Upper lobe of right lung (tissue), 1 donor: ENCODE measurements at regions not wholly inside any gene's neighbourhood (a gene's known extent, or its start where the extent isn't known, plus 50 kb on each side); places are given as distances from the start of the nearest gene placed in this dataset.

Experiments used
- ATAC-seq: fragments of 200-7000 bp; cut with Tn5 transposase; one replicate; pipeline ENCODE4 v1.9.1; 2020; ENCODE audit warnings: mild to moderate bottlenecking, moderate library complexity
- DNase-seq: peaks from one replicate; pipeline ENCODE4 v3.0.0-alpha.2; 2020
- H3K27ac ChIP-seq: fragments of 200-600 bp; one replicate; pipeline ENCODE4 v1.8.0; 2022
- H3K27me3 ChIP-seq: fragments of 200-600 bp; one replicate; pipeline ENCODE4 v1.8.0; 2022; ENCODE audit warnings: mild to moderate bottlenecking
- H3K36me3 ChIP-seq: fragments of 200-600 bp; one replicate; pipeline ENCODE4 v1.8.0; 2022
- H3K4me1 ChIP-seq: fragments of 200-600 bp; one replicate; pipeline ENCODE4 v1.8.0; 2022
- H3K4me3 ChIP-seq: fragments of 200-600 bp; one replicate; pipeline ENCODE4 v1.8.0; 2022; ENCODE audit warnings: mild to moderate bottlenecking
- H3K9me3 ChIP-seq: fragments of 200-600 bp; one replicate; pipeline ENCODE4 v1.8.0; 2022
- intact Hi-C: fragments of 100-400 bp; cut with DNase I; formaldehyde crosslinking; loops from one replicate; pipeline ENCODE4 v1.11.0; 2022
- TF ChIP-seq, protein P1 (sequence below): fragments of 200-600 bp; IDR thresholded peaks from one replicate; pipeline ENCODE4 v1.8.0; 2022; ENCODE audit warnings: antibody characterized with exemption
- donor health status: DM: no; HTN: yes; CAD: no; lungs with severe emphysema.

DNA sequence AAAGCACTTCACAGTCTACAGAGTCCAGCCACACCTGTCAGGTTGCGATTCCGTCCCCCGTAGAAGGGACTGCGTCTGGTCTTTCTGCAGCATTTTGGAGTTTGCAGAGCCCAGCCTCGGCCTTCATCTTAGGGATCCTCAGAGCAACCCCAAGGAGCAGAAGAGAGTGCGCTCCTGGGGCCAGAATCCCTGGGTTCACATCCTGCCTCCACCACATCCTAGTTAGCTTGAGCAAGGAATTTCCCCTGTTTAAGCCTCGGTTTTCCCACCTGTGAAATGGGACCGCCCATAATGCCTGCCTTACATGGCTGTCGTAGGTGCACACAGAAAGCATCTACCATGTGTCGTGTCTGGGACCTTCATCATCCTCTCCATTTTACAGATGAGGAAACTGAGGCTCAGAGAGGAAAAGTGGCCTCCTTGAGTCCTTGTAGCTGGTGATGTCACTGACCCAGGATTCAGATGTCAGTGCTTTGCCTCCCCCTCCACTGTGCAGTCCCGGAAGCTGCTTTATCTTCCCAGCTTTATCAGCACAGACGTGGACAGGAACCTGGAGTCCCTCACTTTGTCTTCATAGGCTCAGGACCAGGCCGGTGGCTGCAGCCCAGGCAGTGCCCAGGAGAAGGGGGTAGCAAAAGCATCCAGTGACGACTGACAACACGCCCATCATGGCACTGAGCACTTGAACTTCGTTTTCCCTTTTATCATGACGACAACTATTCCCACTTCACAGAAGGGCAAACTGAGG lies 438.5 kb downstream of the MATN1 start:
- TF ChIP-seq, protein P1, sequence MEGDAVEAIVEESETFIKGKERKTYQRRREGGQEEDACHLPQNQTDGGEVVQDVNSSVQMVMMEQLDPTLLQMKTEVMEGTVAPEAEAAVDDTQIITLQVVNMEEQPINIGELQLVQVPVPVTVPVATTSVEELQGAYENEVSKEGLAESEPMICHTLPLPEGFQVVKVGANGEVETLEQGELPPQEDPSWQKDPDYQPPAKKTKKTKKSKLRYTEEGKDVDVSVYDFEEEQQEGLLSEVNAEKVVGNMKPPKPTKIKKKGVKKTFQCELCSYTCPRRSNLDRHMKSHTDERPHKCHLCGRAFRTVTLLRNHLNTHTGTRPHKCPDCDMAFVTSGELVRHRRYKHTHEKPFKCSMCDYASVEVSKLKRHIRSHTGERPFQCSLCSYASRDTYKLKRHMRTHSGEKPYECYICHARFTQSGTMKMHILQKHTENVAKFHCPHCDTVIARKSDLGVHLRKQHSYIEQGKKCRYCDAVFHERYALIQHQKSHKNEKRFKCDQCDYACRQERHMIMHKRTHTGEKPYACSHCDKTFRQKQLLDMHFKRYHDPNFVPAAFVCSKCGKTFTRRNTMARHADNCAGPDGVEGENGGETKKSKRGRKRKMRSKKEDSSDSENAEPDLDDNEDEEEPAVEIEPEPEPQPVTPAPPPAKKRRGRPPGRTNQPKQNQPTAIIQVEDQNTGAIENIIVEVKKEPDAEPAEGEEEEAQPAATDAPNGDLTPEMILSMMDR, result no peak
- intact Hi-C loops, result no loop called here
- H3K4me1 ChIP-seq, result no peaks in the 10 kb centered on the region
- no peaks in the 10 kb centered on the region for H3K27me3 ChIP-seq
- no peaks in the 10 kb centered on the region for H3K9me3 ChIP-seq
- DNase-seq (no peak), ATAC-seq (no peak)
- H3K27ac ChIP-seq, result no peak overlapping the region
- no peak overlapping the region for H3K4me3 ChIP-seq
- no peaks in the 10 kb centered on the region for H3K36me3 ChIP-seq

DNA sequence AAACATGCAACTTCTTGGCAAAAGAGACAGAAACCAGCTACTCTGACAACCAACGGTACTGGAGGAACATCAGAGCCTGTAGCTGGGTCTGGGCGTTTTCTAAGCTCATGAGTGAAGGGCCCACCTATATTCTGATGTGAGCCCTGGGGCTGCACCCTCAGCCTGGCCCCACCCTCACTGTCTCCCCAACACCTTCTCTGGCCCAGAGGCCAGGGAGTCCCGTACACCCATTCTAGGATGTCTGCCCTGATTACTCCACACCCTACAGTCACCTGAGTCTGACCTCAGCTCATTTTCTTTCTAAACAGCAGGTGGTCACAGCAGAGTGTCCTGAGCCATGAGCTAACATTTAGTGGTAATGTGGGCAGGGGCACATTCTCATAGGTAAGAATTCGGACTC lies 439.2 kb downstream of the MATN1 start:
- no peak for ATAC-seq
- H3K4me3 ChIP-seq, result no peak overlapping the region
- no peak for DNase-seq
- H3K9me3 ChIP-seq, result no peaks in the 10 kb centered on the region
- no peaks in the 10 kb centered on the region for H3K27me3 ChIP-seq
- H3K27ac ChIP-seq, result no peak overlapping the region
- intact Hi-C loops, result no loop called here
- H3K4me1 ChIP-seq, result no peaks in the 10 kb centered on the region
- H3K36me3 ChIP-seq, result no peaks in the 10 kb centered on the region
- TF ChIP-seq, protein P1, result no peak

DNA sequence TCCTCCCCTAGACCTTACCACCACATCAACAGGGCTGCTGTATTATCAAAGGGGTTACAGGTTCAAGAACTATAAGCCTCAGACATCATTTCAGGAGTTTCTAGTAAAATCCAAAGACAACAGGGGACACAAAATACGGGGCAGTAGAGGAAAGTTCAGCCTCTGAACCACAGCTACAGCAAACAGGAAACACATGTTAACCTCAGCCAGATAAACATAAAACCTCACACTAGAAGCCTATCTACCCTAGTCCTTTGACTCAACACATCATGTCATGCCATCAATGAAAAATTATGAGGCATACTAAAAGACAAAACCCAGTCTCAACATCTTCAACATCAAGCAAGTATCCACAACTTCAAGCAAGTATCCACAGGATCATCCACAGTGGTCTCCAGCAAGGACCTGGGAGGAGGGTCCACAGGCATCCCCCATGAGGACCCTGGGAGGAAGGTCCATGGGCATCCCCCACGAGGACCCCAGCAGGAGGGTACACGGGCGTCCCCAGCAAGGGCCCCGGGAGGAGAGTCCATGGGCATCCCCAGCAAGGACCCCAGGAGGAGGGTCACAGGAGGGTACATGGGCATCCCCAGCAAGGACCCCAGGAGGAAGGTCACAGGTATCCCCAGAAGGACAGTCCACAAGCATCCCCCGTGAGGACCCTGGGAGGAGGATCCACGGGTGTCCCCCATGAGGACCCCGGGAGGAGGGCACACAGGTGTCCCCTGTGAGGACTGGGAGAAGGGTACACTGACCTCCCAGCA lies 440.0 kb downstream of the MATN1 start:
- intact Hi-C loops, result no loop called here
- TF ChIP-seq, protein P1, result no peak
- Histone ChIP-seq H3K4me1 (no peaks in the 10 kb centered on the region), H3K4me3 (no peak overlapping the region), H3K9me3 (no peaks in the 10 kb centered on the region), H3K27me3 (no peaks in the 10 kb centered on the region), H3K27ac (no peak overlapping the region), H3K36me3 (no peaks in the 10 kb centered on the region)
- ATAC-seq (peak; percentile 25), DNase-seq (no peak)

DNA sequence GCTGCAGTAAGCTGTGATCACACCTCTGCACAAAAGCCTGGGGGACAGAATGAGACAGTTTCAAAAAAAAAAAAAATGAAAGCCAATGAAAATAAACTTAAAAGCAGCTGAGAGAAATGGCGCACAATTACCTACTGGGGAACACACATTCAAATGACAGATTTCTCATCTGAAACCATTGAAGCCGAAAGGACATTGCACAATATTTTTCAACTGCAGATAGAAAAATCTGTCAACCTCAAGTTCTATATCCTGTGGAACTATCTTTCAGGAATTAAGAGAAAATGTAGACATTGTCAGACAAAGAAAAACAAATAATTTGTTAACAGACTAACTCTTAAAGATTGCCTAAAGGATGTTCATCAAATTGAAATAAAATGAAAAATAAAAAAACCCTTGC lies 442.8 kb downstream of the MATN1 start:
- TF ChIP-seq, protein P1, result no peak
- intact Hi-C loops, result no loop called here
- no peak for ATAC-seq
- no peak overlapping the region for H3K4me3 ChIP-seq
- no peaks in the 10 kb centered on the region for H3K9me3 ChIP-seq
- no peak overlapping the region for H3K27ac ChIP-seq
- H3K36me3 ChIP-seq, result no peaks in the 10 kb centered on the region
- no peaks in the 10 kb centered on the region for H3K4me1 ChIP-seq
- H3K27me3 ChIP-seq, result no peaks in the 10 kb centered on the region
- no peak for DNase-seq

DNA sequence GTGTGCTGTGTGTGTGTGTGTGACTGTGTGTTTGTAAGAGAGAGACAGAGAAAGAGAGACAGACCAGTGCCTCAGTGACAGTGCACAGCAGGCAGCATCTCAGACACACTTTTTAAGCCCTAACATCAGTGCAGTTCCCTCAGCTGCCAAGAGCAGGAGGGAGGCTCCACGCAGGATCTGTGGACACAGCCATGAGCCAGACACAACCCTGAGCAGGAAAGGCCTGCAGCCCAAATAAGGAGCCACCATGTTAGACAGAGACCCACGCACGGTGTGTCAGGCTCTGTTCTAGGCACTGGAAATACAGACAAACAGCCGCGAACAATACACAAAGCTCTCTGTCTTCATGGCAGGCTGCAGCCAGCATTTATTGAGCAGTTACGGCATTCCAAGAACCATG lies 445.5 kb downstream of the MATN1 start:
- Histone ChIP-seq H3K4me3 (no peak overlapping the region), H3K36me3 (no peaks in the 10 kb centered on the region), H3K4me1 (no peaks in the 10 kb centered on the region), H3K27ac (no peak overlapping the region), H3K9me3 (no peaks in the 10 kb centered on the region), H3K27me3 (no peaks in the 10 kb centered on the region)
- TF ChIP-seq, protein P1, result no peak
- intact Hi-C loops, result no loop called here
- ATAC-seq, result no peak
- DNase-seq, result no peak
